Nephron progenitor cell (in vitro differentiated cells): ENCODE measurements at regions not wholly inside any gene's neighbourhood (a gene's known extent, or its start where the extent isn't known, plus 50 kb on each side); places are given as distances from the start of the nearest gene placed in this dataset.

Experiments used
- DNase-seq: peaks from one replicate; pipeline ENCODE4 v3.0.0; 2021
- H3K27ac Mint-ChIP-seq: 2 replicates; pipeline ENCODE4 v1.8.0; 2021; ENCODE audit warnings: mild to moderate bottlenecking, moderate library complexity, mixed read lengths
- H3K27me3 Mint-ChIP-seq: 2 replicates; pipeline ENCODE4 v1.8.0; 2021; ENCODE audit warnings: mild to moderate bottlenecking, low read depth, mixed read lengths; ENCODE audit not compliant: poor library complexity
- H3K36me3 Mint-ChIP-seq: 2 replicates; pipeline ENCODE4 v1.8.0; 2021; ENCODE audit warnings: low read depth, mixed read lengths
- H3K4me1 Mint-ChIP-seq: 2 replicates; pipeline ENCODE4 v1.8.0; 2021; ENCODE audit warnings: mixed read lengths
- H3K4me3 Mint-ChIP-seq: 2 replicates; pipeline ENCODE4 v1.8.0; 2021; ENCODE audit warnings: mild to moderate bottlenecking, moderate library complexity, mixed read lengths
- H3K9me3 Mint-ChIP-seq: 2 replicates; pipeline ENCODE4 v1.8.0; 2021; ENCODE audit warnings: mild to moderate bottlenecking, moderate library complexity, mixed read lengths
- TF ChIP-seq, protein P1 (sequence below): fragments of 200-600 bp; sonication (generic); IDR thresholded peaks from 2 replicates; pipeline ENCODE4 v1.5.0; 2021; ENCODE audit warnings: antibody characterized with exemption

DNA sequence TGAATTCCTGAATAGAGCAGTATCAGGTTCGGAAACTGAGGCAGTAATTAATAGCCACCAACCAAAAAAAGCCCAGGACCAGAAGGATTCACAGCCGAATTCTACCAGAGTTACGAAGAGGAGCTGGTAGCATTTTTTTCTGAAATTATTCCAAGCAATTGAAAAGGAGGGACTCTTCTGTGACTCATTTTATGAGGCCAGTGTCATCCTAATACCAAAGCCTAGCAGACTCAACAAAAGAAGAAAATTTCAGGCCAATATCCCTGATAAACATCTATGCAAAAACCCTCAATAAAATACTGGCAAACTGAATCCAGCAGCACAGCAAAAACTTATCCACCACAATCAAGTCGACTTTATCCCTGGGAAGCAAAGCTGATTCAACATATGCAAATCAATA lies 202.3 kb upstream of the SLC16A7 start:
- Mint-ChIP-seq H3K4me3 (no peak overlapping the region), H3K36me3 (no peaks in the 10 kb centered on the region), H3K4me1 (no peaks in the 10 kb centered on the region), H3K27me3 (no peaks in the 10 kb centered on the region), H3K9me3 (no peaks in the 10 kb centered on the region), H3K27ac (no peak overlapping the region)
- no peak for DNase-seq
- TF ChIP-seq, protein P1, sequence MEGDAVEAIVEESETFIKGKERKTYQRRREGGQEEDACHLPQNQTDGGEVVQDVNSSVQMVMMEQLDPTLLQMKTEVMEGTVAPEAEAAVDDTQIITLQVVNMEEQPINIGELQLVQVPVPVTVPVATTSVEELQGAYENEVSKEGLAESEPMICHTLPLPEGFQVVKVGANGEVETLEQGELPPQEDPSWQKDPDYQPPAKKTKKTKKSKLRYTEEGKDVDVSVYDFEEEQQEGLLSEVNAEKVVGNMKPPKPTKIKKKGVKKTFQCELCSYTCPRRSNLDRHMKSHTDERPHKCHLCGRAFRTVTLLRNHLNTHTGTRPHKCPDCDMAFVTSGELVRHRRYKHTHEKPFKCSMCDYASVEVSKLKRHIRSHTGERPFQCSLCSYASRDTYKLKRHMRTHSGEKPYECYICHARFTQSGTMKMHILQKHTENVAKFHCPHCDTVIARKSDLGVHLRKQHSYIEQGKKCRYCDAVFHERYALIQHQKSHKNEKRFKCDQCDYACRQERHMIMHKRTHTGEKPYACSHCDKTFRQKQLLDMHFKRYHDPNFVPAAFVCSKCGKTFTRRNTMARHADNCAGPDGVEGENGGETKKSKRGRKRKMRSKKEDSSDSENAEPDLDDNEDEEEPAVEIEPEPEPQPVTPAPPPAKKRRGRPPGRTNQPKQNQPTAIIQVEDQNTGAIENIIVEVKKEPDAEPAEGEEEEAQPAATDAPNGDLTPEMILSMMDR: no peak

DNA sequence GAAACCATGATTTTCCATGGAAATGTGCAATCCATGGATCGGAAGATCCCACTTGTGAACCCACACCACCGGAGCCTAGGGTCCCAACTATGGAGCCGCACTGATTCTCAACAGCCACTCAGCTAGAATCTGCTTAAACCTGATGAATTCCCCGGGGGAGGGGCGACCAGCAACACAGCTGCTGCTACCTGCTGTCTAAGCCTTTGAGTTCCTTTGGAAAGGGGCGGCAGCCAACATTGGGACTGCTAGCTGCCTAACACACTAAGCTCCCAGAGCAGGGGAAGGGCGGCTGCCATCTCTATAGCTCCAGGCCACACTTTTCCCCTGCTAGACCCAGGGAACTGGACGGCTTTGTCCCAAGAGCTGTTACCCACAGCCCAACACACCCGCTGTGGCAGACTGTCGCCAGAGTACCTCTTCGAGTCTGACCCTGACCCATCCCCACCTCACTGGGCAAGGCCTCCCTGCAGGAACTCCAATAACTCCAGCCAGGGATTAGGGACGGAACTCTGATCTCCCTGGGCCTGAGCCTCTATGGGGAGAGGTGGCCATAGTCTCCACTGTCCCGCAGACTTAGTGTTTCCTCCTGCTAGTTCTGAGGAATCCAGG lies 205.8 kb upstream of the SLC16A7 start:
- TF ChIP-seq, protein P1: no peak
- Mint-ChIP-seq H3K9me3 (peaks cover 8% of the 10 kb centered on the region), H3K4me1 (no peaks in the 10 kb centered on the region), H3K27me3 (no peaks in the 10 kb centered on the region), H3K27ac (no peak overlapping the region), H3K36me3 (no peaks in the 10 kb centered on the region), H3K4me3 (no peak overlapping the region)
- no peak for DNase-seq

DNA sequence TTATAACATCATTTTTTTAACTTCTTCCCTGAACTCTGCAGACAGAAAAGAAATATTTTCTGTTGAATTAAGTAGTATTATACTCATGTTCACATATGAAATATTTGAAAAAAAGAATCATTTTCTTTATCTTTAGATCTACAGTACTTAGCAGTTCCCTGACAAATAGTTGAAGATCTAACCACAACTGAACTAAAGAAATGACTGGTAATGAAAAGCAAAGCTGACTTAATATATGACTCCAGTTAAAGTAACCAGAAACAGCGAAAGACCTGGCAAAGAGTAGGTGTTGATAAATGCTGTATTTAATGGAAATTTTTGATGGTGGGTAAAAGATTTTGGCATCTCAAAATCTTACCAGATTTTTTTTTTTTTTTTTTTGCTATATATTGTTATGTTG lies 207.1 kb upstream of the SLC16A7 start:
- Mint-ChIP-seq H3K36me3 (no peaks in the 10 kb centered on the region), H3K4me1 (no peaks in the 10 kb centered on the region), H3K4me3 (no peak overlapping the region), H3K27ac (no peak overlapping the region), H3K27me3 (no peaks in the 10 kb centered on the region), H3K9me3 (peaks cover 8% of the 10 kb centered on the region)
- TF ChIP-seq, protein P1: no peak
- DNase-seq: no peak

DNA sequence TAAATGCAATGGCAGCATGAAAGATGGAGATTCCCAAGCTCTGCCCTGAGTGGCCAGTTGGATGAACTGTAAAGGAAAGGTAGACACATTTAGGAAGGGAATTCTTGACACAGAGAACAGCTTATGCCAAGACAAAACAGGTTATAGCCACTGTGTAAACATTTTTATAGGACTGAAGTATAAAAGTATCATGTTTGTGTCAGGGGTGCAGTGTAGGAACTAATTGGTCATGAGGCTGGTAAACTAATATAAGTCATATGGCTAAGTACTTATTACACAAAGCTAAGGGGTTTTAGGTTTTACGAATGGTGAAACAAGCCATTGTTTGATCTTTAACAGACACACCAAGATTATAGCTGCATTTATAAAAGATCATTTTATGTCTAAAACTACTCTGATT lies 207.7 kb upstream of the SLC16A7 start:
- Mint-ChIP-seq H3K36me3 (no peaks in the 10 kb centered on the region), H3K27ac (no peak overlapping the region), H3K4me1 (no peaks in the 10 kb centered on the region), H3K4me3 (no peak overlapping the region), H3K27me3 (no peaks in the 10 kb centered on the region), H3K9me3 (peaks cover 8% of the 10 kb centered on the region)
- no peak for DNase-seq
- TF ChIP-seq, protein P1: no peak

DNA sequence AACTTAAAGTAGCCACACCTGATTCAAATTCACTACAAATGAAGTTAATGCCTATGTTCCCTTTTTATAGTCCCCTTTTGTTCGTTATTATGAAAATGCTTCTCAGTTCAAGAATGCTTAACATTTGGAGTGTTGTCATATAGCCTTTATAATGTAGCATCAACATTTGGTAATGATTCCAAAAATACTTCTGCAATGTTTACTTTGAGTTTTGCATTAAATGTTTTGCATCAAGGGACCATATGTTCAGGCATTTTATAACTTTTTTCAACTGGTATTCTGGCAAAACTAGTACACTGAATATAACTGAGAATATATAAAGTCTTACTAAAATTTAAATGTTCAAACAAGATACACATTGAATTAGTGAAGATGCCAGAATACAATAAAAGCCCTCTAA lies 209.6 kb upstream of the SLC16A7 start:
- H3K27ac Mint-ChIP-seq: no peak overlapping the region
- no peaks in the 10 kb centered on the region for H3K4me1 Mint-ChIP-seq
- no peak overlapping the region for H3K4me3 Mint-ChIP-seq
- H3K9me3 Mint-ChIP-seq: peaks cover 8% of the 10 kb centered on the region
- no peaks in the 10 kb centered on the region for H3K36me3 Mint-ChIP-seq
- TF ChIP-seq, protein P1: no peak
- no peak for DNase-seq
- no peaks in the 10 kb centered on the region for H3K27me3 Mint-ChIP-seq

DNA sequence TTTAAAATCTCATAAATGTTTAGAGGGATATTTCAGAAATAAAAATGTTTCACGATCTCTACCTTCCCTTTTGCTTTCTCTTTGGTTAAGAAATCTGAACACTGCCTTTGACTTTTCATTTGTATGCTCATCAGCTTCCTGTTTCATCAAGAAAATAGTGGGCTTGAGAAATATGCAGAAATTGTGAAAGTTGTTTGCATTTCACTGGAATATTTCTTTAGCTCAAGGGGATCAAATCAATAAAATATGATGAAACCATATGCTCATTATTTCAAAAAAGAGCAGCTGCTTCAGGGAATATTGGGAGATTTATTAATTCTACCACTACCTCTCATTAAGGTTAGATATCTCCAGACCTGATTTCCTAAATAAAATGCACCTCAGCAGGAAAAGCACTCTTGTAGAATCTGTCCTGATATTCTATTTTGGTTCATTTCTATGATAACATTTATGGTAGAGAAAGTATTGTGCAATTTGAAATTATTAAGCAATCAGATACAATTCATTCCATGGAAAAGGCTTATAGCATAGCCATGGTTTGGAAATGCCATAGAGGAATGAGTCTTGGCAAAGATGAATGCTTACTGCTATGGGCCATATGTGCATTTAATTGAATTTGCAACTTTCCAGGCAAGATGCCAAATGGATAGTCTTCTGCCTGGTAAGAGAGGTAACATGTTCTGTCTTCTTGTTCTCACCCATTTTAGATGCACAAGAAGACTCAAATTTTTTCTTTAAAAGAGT lies 212.6 kb upstream of the SLC16A7 start:
- no peak overlapping the region for H3K4me3 Mint-ChIP-seq
- H3K4me1 Mint-ChIP-seq: no peaks in the 10 kb centered on the region
- no peak overlapping the region for H3K27ac Mint-ChIP-seq
- DNase-seq: no peak
- H3K36me3 Mint-ChIP-seq: no peaks in the 10 kb centered on the region
- peaks cover 8% of the 10 kb centered on the region for H3K9me3 Mint-ChIP-seq
- TF ChIP-seq, protein P1: no peak
- H3K27me3 Mint-ChIP-seq: no peaks in the 10 kb centered on the region
